Esophagus squamous epithelium (tissue), 4 donors: ENCODE measurements at regions not wholly inside any gene's neighbourhood (a gene's known extent, or its start where the extent isn't known, plus 50 kb on each side); places are given as distances from the start of the nearest gene placed in this dataset.

Source experiments
- POLR2A ChIP-seq, 4 donors: fragments of 450-650 bp; IDR thresholded peaks; one replicate each; pipeline ENCODE4 v1.6.1; 2017; ENCODE audit warnings: antibody characterized with exemption in 4 of 4, mild to moderate bottlenecking in 4 of 4, moderate library complexity in 3 of 4
- TF ChIP-seq, protein P1 (sequence below), 6 experiments: fragments of 450-650 bp in 4 of 6; fragments of 200-600 bp in 2 of 6; sonication (generic) in 2 of 6; IDR thresholded peaks; one replicate each; pipeline ENCODE4 v1.5.1; 2016 to 2019; ENCODE audit warnings: antibody characterized with exemption in 6 of 6, mild to moderate bottlenecking in 4 of 6, moderate library complexity in 4 of 6

DNA sequence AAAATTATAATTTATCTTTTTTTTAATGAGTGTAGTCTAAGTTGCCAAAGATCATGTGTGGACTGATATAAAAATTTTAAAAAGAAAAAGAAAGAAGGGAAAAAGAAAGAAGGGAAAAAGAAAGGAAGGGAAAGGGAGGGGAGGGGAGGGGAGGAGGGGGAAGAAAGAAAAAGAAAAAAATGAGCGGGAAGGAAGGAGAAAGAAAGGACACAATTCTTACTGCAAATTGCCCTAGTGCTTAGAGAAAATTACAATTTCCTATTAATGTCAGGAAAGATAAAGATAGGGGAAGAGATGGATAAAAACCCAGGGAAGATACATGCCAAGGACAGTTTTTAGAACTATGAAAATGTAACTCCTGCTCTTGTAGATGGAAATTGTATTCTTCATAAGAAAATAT is 789.7 kb upstream of the GRAMD2B start:
- TF ChIP-seq, protein P1, sequence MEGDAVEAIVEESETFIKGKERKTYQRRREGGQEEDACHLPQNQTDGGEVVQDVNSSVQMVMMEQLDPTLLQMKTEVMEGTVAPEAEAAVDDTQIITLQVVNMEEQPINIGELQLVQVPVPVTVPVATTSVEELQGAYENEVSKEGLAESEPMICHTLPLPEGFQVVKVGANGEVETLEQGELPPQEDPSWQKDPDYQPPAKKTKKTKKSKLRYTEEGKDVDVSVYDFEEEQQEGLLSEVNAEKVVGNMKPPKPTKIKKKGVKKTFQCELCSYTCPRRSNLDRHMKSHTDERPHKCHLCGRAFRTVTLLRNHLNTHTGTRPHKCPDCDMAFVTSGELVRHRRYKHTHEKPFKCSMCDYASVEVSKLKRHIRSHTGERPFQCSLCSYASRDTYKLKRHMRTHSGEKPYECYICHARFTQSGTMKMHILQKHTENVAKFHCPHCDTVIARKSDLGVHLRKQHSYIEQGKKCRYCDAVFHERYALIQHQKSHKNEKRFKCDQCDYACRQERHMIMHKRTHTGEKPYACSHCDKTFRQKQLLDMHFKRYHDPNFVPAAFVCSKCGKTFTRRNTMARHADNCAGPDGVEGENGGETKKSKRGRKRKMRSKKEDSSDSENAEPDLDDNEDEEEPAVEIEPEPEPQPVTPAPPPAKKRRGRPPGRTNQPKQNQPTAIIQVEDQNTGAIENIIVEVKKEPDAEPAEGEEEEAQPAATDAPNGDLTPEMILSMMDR (IDR thresholded peaks at IDR 0.05): no peak
- TF ChIP-seq POLR2A (IDR thresholded peaks at IDR 0.05): no peak
